ENCODE measurements at regions not wholly inside any gene's neighbourhood (a gene's known extent, or its start where the extent isn't known, plus 50 kb on each side); places are given as distances from the start of the nearest gene placed in this dataset.

- TF ChIP-seq CTCF (IDR thresholded peaks at IDR 0.05) (no peak), POLR2AphosphoS5 (IDR thresholded peaks at IDR 0.05) (no peak), EP300 (IDR thresholded peaks at IDR 0.05) (no peak)
Measured at GRCh38 chr13:40115426-40115825, 460.0 kb downstream of the COG6 start.
